Endothelial cell of umbilical vein (primary cell): ENCODE measurements at regions not wholly inside any gene's neighbourhood (a gene's known extent, or its start where the extent isn't known, plus 50 kb on each side); places are given as distances from the start of the nearest gene placed in this dataset.

ENCODE experiments used
- EZH2 ChIP-seq: IDR thresholded peaks from 2 replicates; pipeline ENCODE4 v1.6.1; 2012; ENCODE audit warnings: borderline replicate concordance, low read depth, mild to moderate bottlenecking, moderate library complexity, low read length, inconsistent platforms; ENCODE audit not compliant: severe bottlenecking
- FOS ChIP-seq: IDR thresholded peaks from 2 replicates; pipeline ENCODE4 v1.6.1; 2011; ENCODE audit warnings: mild to moderate bottlenecking, low read length, moderate library complexity, borderline replicate concordance; ENCODE audit not compliant: insufficient read depth
- GATA2 ChIP-seq: IDR thresholded peaks from 2 replicates; pipeline ENCODE4 v1.7.0; 2011; ENCODE audit warnings: low read depth, mild to moderate bottlenecking, moderate library complexity, mixed read lengths, low read length; ENCODE audit not compliant: insufficient read length, insufficient read depth
- JUN ChIP-seq: IDR thresholded peaks from 2 replicates; pipeline ENCODE4 v1.6.1; 2011; ENCODE audit warnings: borderline replicate concordance, low read depth; ENCODE audit not compliant: insufficient read length, insufficient read depth
- MYC ChIP-seq: IDR thresholded peaks from one replicate; pipeline ENCODE4 v1.6.1; 2011; ENCODE audit warnings: mild to moderate bottlenecking, low read depth, low read length
- POLR2A ChIP-seq: IDR thresholded peaks from 2 replicates; pipeline ENCODE4 v1.6.1; 2012; ENCODE audit warnings: low read depth, mild to moderate bottlenecking, control low read depth, low read length
- POLR2AphosphoS5 ChIP-seq: IDR thresholded peaks from 2 replicates; pipeline ENCODE4 v1.6.1; 2012; ENCODE audit warnings: low read depth, mild to moderate bottlenecking, control low read depth, low read length, moderate library complexity; ENCODE audit not compliant: insufficient read depth
- TF ChIP-seq, protein P1 (sequence below), 2 donors: IDR thresholded peaks; 1 replicate in 1 of 2; 2 replicates in 1 of 2; pipeline ENCODE4 v1.5.1; 2011; ENCODE audit warnings: low read length in 2 of 2, mild to moderate bottlenecking in 2 of 2, moderate library complexity in 2 of 2, control low read depth in 1 of 2, inconsistent platforms in 1 of 2, low read depth in 1 of 2; ENCODE audit not compliant: insufficient read depth in 1 of 2; ENCODE audit errors: extremely low read depth in 1 of 2
- TF ChIP-seq, protein P2 (sequence below): IDR thresholded peaks from 2 replicates; pipeline ENCODE4 v1.6.1; 2011; ENCODE audit not compliant: insufficient read depth, insufficient read length

DNA sequence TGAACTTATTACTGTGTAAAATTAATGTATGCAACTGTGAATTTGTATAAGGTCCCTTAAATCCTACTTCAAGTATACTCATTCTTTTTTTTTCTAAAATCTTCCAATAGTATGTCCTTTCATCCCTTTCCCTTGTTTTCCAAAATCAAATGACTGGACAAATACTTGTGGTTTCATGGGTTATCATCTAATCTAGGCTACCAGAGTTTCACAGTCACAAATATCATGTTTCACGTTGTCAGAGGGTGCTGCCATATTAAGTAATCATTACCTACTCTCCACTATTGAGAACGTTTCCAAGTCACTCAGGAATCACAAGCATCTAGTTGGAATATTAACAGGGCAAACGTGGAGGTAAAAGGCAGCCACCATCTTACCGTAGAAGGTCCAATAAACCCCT lies 1235.0 kb upstream of the TENM3 start:
- TF ChIP-seq, protein P1, sequence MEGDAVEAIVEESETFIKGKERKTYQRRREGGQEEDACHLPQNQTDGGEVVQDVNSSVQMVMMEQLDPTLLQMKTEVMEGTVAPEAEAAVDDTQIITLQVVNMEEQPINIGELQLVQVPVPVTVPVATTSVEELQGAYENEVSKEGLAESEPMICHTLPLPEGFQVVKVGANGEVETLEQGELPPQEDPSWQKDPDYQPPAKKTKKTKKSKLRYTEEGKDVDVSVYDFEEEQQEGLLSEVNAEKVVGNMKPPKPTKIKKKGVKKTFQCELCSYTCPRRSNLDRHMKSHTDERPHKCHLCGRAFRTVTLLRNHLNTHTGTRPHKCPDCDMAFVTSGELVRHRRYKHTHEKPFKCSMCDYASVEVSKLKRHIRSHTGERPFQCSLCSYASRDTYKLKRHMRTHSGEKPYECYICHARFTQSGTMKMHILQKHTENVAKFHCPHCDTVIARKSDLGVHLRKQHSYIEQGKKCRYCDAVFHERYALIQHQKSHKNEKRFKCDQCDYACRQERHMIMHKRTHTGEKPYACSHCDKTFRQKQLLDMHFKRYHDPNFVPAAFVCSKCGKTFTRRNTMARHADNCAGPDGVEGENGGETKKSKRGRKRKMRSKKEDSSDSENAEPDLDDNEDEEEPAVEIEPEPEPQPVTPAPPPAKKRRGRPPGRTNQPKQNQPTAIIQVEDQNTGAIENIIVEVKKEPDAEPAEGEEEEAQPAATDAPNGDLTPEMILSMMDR (IDR thresholded peaks at IDR 0.05; ENCODE audit: extremely low read depth in 1 of 2, insufficient read depth in 1 of 2, low read depth in 1 of 2, low read length in 2 of 2), result no peak
- TF ChIP-seq POLR2A (no peak), POLR2AphosphoS5 (no peak), FOS (no peak), JUN (no peak), EZH2 (no peak), MYC (no peak), GATA2 (no peak)
- TF ChIP-seq, protein P2, sequence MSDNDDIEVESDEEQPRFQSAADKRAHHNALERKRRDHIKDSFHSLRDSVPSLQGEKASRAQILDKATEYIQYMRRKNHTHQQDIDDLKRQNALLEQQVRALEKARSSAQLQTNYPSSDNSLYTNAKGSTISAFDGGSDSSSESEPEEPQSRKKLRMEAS, result no peak
